ENCODE measurements at regions not wholly inside any gene's neighbourhood (a gene's known extent, or its start where the extent isn't known, plus 50 kb on each side); places are given as distances from the start of the nearest gene placed in this dataset.

- DNase-seq = no peak
Measured at GRCh38 chrX:40174854-40175510, 77.2 kb upstream of the BCOR start.

DNA sequence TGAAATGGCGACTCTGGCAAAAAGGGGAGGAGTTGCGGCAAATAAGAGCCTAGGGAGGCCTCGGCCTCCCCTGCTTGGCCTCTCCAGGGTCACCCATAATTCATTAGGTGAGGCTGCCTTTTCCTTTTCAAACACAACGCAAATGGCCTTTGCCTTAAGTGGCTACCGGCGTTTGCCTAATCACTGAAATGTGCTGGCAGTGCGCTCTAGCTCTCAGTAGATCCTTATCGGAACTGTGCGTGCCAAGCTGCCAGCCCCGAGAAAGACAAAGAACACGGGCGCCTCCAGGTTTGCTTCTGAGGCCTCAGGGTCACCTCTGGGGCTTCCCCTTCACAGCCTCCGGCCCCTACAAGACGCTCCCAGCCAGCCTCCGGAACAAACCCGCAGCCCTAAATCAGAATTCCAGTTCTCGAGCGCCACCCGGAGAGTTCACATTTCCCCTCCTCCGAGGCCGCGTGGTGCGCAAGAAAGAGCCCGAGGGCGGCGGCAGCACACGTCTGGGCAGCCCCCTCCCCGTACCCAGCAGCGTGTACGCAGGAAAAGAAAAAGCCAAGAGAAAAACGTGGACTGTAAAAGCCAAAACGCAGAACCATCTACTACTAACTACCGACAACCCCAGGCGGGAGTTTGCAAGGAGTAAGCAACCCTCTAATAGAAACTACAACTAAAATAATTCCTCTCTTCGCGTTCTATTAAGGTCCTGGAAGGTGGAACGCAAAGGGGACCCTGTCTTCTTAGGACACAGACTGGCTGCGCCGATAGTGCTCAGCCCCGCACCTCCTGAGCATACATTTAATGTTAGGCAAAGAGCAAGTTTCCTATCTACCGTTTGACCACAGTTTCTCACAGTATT, 76.5 kb upstream of the BCOR start:
- DNase-seq = peak in 1 of 2 experiments; percentile 9

DNA sequence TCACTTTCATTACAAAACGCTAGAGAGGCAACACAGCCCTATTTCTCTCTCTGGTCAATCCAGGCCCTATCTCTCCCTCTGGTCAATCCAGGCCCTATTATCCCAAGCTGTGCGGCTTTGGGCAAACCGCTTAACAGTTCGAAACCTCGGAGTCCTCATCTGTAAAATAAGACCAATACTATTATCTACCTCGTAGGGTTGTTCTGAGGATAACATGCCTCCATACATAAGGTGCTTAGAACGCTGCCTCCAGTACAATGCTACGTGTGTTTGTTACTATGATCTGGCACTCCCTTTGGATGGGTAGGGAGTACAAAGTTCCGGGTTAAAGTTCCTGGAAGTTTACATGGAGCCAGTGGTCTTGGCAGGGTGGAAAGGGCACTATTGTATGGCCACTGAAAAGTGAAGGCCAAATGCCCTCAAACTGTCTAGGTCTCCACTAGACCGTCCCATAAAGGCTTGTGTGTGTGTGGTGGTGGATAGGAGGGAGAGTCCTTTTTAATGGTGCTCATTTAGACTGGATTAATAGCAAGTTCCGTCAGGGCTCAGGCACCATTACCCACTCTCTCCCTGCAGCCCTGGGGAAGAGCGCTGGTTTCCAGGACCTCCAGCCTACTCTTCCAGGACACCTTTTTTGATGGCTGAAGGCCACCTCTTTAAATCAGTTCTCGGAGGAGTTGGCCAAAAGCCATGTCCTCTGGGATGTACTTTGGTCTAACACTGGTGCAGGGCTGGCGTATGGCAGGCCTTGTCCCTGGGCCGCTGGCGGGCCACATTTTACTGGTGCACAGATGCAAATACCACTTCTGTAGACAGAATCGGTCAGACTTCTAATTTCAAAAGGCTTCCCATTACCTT, 75.6 kb upstream of the BCOR start:
- no peak for DNase-seq

- no peak for DNase-seq
Measured at GRCh38 chrX:40172401-40173142, 74.8 kb upstream of the BCOR start.

DNA sequence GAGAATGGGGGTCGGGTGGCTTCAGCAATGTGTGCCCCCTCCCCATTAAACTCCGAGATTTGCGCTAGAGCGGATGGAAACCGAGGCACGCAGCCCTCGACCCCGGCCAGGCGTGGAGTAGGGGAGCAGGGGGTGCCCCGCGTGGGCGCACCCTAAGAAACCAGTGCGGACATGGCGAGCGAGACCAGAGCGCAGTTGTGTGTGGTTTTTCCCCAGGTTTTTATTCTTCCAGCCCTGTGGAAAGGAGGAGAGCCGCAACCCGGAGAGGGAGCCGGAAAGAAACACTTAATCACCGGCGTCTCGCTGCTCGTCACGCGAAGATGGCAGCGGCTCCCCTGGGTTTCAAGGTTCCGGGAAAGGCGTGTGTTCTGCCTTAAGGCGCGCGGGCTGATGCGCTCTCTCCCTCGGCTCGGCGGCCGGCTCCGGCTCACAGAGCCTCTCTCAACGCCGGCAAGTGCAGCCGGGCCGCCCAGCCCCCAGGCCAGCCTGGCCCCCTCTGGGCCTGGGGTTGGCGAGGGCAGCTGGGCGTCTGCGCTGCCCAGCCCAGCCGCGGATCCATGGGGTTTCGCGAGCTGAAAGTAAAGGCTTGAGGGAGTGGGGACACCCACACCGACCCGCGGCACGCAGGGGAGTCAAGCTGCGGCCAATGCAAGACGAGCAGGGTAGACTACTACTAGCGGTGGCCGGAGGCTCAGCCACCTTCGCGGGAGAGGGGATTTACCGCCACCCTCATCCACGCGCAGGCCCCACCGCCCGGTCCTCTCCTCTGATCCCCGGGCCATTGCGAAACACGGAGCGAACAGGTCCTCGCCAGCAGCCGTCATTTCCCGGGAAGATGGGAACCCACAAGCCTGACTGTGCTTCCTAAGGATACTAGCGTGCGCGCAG, 74.0 kb upstream of the BCOR start:
- no peak for DNase-seq

DNA sequence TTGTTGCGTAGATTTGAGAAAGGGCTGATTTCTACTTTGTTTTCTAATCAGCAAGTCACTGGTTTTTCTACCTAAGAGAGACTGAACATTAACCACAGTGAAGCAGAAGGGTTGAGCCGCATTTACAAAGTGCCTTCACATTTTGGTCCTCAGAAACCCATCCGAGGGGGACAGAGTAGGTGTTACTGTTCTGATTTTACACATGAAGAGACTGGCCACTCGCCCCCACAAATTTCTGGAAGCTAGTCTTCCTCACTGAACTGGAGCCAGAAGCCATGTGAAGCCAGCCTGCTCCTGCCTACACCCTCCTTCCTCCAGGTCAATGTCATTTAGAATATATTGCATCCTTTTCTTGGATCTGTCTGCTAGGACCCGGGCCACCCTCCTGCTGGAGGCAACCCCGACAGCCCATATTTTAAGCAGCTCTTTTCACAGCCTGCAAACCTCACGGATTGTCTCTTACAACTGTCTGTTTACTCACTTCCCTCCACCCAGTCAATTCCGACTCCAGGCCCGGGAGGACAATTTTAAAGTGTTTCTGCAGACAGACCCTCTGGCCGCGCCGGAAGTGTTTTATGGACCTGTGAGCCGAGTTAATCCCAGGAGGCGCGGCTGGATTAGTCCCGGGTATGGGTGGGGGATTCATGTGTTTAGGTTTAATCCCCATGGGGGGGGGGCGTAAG, 73.2 kb upstream of the BCOR start:
- DNase-seq = no peak

- peak in 1 of 2 experiments; percentile 4 for DNase-seq
Measured at GRCh38 chrX:40169193-40170101, 71.7 kb upstream of the BCOR start.

- DNase-seq = no peak
Measured at GRCh38 chrX:40168480-40169011, 70.8 kb upstream of the BCOR start.

- DNase-seq = no peak
Measured at GRCh38 chrX:40167850-40168479, 70.2 kb upstream of the BCOR start.

DNA sequence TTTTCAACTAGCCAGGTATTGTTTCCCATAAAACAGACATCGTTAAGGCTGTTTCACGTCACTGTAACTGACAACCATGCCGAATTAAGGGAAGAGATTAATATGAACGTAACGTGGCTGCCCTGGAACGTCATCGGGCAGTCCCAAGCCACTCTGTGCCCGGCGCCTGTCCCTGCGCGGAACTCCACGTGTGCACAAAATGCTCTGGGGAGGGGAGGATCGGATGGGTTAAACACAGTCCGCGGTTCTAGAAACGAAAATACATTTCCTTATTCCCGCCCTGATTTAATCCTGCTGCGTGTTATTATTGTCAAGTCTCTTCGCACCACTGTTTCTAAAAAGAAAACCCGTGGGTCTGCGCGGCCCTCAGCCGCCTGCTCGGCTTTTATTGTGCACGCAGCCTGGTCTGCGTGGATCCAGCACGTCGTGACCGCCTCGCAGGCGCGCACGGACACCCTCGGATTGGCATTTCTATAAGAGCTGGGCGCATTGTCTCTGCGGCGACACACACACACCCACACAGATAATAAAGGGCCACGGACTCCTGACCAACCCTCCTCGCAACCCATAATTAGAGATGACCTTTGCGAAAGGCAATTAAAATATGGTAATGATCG, 69.6 kb upstream of the BCOR start:
- no peak for DNase-seq

DNA sequence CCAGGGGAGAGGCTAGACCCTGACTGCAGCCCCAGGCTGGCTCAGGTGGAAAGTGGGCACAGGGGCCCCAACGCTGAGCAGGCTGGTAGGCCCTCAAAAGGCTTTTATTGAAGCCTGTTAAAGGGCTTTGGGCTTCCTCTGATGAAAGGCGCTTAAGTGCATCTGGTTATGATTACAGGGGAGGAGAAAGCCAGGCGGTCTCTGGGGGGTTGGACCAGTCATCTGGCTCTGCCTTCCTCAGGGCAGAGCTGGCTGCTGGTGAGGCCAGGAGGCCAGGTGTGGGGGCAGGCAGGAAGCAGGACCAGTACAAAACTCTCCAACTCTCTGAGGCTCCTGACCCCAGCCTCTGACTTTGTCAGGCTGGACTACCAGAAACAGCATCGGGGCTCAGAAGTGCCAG, 68.8 kb upstream of the BCOR start:
- DNase-seq = no peak

- DNase-seq = no peak
Measured at GRCh38 chrX:40165861-40166260, 68.1 kb upstream of the BCOR start.

DNA sequence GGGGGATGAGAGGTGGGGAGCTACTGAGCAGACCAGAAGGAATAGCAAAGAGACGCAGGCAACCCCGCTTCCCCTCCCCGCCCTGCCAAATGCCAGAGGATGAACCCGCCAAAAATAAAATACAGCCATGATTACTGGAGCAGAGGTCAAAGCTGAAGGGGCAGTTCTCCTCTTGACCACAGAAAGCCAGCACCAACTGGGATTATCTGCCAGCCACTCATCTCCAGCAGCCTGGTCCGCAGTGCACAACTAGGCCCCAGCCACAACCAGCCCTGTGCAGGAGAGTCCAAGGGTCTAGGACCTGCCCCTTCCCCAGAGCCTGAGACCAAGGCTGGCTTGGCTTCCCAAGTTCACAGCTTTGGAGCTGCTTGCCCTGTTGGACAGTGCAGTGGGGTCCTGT, 67.4 kb upstream of the BCOR start:
- no peak for DNase-seq

- DNase-seq = no peak
Measured at GRCh38 chrX:40164751-40165150, 67.0 kb upstream of the BCOR start.

DNA sequence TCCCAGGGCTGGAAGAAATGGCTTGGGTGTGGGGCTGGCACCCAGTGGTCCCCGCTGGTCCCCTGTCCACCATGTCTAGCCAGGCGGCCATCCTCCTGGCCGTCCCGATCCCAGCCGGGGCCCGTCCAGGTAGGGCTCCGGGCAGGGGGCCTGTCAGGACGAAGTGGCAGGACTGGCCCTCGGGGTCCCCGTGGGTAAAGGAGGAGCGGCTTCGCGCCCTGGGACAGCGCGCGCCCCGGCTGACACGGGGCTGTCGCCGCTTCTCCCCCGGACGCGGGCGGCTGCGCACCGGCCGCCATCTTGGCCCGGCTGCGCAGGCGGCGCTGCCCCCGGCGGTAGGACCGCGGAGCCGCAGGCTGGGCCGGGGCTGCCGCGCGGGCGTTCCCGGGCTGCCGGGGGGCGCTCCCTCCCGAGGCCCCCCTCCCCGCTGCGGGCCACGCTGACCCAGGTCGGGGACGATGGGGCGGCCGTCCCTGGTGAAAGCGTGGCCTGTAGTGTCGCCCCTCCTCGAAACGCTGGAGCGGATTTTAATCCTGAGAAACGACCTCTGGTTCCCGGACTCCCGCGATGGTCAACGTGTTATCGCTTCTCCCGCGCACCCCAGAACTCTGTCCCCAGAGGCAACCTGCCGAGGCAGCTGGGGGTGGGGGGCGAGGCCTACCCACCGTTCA, 60.4 kb upstream of the BCOR start:
- peak in 1 of 2 experiments; percentile 41 for DNase-seq

GRCh38 chrX:40157228-40158035, 59.7 kb upstream of the BCOR start:
- DNase-seq = no peak
